PC-9 (cell line): ENCODE measurements at regions not wholly inside any gene's neighbourhood (a gene's known extent, or its start where the extent isn't known, plus 50 kb on each side); places are given as distances from the start of the nearest gene placed in this dataset.

Experiments used
- CTCF ChIP-seq: fragments of 200-600 bp; sonication (generic); conservative IDR thresholded peaks from 2 replicates; pipeline ENCODE4 v1.6.1; 2017; ENCODE audit warnings: mixed run types, antibody characterized with exemption, mild to moderate bottlenecking, moderate library complexity
- EZH2 ChIP-seq: fragments of 200-600 bp; sonication (generic); IDR thresholded peaks from 2 replicates; pipeline ENCODE4 v1.8.0; 2017; ENCODE audit warnings: antibody characterized with exemption, low read depth

- no peak for TF ChIP-seq CTCF
- TF ChIP-seq EZH2, result no peak
These were observed 92.1 kb upstream of the ATP8B1 start for GRCh38 chr18:57895182-57895581.
